BJ (cell line): ENCODE measurements at regions not wholly inside any gene's neighbourhood (a gene's known extent, or its start where the extent isn't known, plus 50 kb on each side); places are given as distances from the start of the nearest gene placed in this dataset.

Experiments used
- CTCF ChIA-PET: fragments of 350-600 bp; formaldehyde crosslinking; extraction: SDS; loops from one replicate; lab custom pipeline; 2021; ENCODE audit warnings: antibody characterized with exemption, inconsistent platforms; lab: Yijun Ruan, JAX
- POLR2A ChIA-PET: fragments of 300-600 bp; sonication (Branson Sonifier 250); formaldehyde crosslinking; extraction: SDS; loops from one replicate; lab custom pipeline; 2021; ENCODE audit warnings: antibody characterized with exemption; lab: Charles Lee
- DNase-seq: peaks from one replicate; pipeline ENCODE4 v3.0.0-alpha.2; 2011; ENCODE audit warnings: low read depth
- H3K27me3 ChIP-seq: 2 replicates; pipeline ENCODE4 v1.6.0; 2011; ENCODE audit warnings: low read length; ENCODE audit not compliant: control insufficient read depth, insufficient read depth
- H3K36me3 ChIP-seq: 2 replicates; pipeline ENCODE4 v1.5.1; 2011; ENCODE audit warnings: low read length; ENCODE audit not compliant: control insufficient read depth, insufficient read depth
- H3K4me3 ChIP-seq: 2 replicates; pipeline ENCODE4 v1.5.1; 2011; ENCODE audit warnings: low read depth, mild to moderate bottlenecking, control low read depth, low read length
- TF ChIP-seq, protein P1 (sequence below): IDR thresholded peaks from 2 replicates; pipeline ENCODE4 v1.5.1; 2011; ENCODE audit warnings: low read depth, mild to moderate bottlenecking, control low read depth, inconsistent platforms, low read length, moderate library complexity; ENCODE audit not compliant: insufficient read depth

DNA sequence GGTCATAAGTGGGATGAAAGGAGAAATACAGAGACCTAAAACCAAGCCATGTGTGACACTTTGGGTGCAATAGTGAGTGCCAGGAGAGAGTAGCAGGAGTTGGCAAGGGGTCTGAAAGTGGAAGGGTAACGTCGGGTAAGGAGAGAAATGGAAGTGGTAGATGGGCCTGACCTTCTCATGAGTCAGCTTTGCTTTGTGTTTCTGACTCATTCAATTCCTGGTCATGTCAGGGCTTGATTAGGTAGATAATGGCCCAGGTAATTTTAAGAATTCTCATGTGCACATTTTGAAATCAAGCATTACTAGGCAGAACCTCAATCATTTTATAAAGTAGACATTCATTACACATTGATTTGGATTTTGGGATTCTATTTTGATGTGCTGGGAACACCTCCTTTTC is 262.5 kb downstream of the SOX2 start:
- ChIA-PET POLR2A (no interaction called here), CTCF (no interaction called here)
- Histone ChIP-seq H3K36me3 (no peaks in the 10 kb centered on the region), H3K4me3 (no peak overlapping the region), H3K27me3 (no peaks in the 10 kb centered on the region)
- DNase-seq, result no peak
- TF ChIP-seq, protein P1, sequence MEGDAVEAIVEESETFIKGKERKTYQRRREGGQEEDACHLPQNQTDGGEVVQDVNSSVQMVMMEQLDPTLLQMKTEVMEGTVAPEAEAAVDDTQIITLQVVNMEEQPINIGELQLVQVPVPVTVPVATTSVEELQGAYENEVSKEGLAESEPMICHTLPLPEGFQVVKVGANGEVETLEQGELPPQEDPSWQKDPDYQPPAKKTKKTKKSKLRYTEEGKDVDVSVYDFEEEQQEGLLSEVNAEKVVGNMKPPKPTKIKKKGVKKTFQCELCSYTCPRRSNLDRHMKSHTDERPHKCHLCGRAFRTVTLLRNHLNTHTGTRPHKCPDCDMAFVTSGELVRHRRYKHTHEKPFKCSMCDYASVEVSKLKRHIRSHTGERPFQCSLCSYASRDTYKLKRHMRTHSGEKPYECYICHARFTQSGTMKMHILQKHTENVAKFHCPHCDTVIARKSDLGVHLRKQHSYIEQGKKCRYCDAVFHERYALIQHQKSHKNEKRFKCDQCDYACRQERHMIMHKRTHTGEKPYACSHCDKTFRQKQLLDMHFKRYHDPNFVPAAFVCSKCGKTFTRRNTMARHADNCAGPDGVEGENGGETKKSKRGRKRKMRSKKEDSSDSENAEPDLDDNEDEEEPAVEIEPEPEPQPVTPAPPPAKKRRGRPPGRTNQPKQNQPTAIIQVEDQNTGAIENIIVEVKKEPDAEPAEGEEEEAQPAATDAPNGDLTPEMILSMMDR, result no peak

GRCh38 chr3:181976526-181976925 is 264.8 kb downstream of the SOX2 start:
- TF ChIP-seq, protein P1, result no peak
- no peak overlapping the region for H3K4me3 ChIP-seq
- no peaks in the 10 kb centered on the region for H3K27me3 ChIP-seq
- H3K36me3 ChIP-seq, result no peaks in the 10 kb centered on the region
- POLR2A ChIA-PET, result no interaction called here
- CTCF ChIA-PET, result no interaction called here
- DNase-seq, result no peak

- H3K36me3 ChIP-seq, result no peaks in the 10 kb centered on the region
- ChIA-PET POLR2A (no interaction called here), CTCF (interaction anchor here (0.8 kb wide), 1 partner anchor 45 kb away, joined by 4 read pairs; no protein-coding TSS in a partner anchor)
- no peak overlapping the region for H3K4me3 ChIP-seq
- TF ChIP-seq, protein P1, result no peak
- H3K27me3 ChIP-seq, result no peaks in the 10 kb centered on the region
- DNase-seq, result no peak
Measured at GRCh38 chr3:181985386-181985785, 273.7 kb downstream of the SOX2 start.

- no peak for DNase-seq
- ChIA-PET CTCF (no interaction called here), POLR2A (no interaction called here)
- TF ChIP-seq, protein P1, result no peak
- Histone ChIP-seq H3K36me3 (no peaks in the 10 kb centered on the region), H3K4me3 (no peak overlapping the region), H3K27me3 (no peaks in the 10 kb centered on the region)
Measured at GRCh38 chr3:181987736-181988135, 276.0 kb downstream of the SOX2 start.

DNA sequence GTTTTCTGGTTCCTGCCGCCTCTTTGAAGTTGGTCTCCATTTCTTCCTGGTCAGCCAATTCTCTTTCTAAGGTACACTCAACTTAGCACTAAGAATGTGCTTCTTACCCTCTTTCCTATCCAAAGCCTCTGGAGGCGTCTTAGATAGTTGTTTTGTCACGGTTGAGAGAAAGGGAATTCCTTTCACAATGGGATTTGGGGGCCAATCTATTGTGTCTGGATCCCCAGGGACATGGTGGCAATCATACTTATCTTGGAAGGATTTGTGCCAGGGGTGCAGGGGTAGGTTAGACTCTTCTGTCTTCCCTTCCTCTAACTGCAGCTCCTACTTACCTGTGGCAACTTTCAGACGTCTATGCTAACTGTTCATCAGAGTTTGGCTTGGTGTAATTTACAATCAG is 287.1 kb downstream of the SOX2 start:
- ChIA-PET POLR2A (no interaction called here), CTCF (no interaction called here)
- no peak for DNase-seq
- no peak overlapping the region for H3K4me3 ChIP-seq
- TF ChIP-seq, protein P1, result no peak
- H3K27me3 ChIP-seq, result no peaks in the 10 kb centered on the region
- H3K36me3 ChIP-seq, result no peaks in the 10 kb centered on the region
